ENCODE measurements at regions not wholly inside any gene's neighbourhood (a gene's known extent, or its start where the extent isn't known, plus 50 kb on each side); places are given as distances from the start of the nearest gene placed in this dataset.

GRCh38 chrX:150238632-150239382 is 124.3 kb upstream of the MAMLD1 start:
- H3K4me3 ChIP-seq (ENCODE audit: low read depth in 1 of 2, low read length in 1 of 2), result no peak overlapping the region
- no peak for TF ChIP-seq CTCF (IDR thresholded peaks at IDR 0.05)
- H3K9me3 ChIP-seq, result no peaks in the 10 kb centered on the region
- no peaks in the 10 kb centered on the region for H3K36me3 ChIP-seq
- no peaks in the 10 kb centered on the region for H3K4me1 ChIP-seq (ENCODE audit: control insufficient read depth in 1 of 2, insufficient read depth in 1 of 2, low read depth in 1 of 2, low read length in 1 of 2)
- no peaks in the 10 kb centered on the region for H3K27me3 ChIP-seq
- H3K27ac ChIP-seq, result no peak overlapping the region

GRCh38 chrX:150239946-150240642 is 123.0 kb upstream of the MAMLD1 start:
- Histone ChIP-seq H3K27me3 (no peaks in the 10 kb centered on the region), H3K27ac (no peak overlapping the region), H3K4me3 (ENCODE audit: low read depth in 1 of 2, low read length in 1 of 2) (no peak overlapping the region), H3K9me3 (no peaks in the 10 kb centered on the region), H3K4me1 (ENCODE audit: control insufficient read depth in 1 of 2, insufficient read depth in 1 of 2, low read depth in 1 of 2, low read length in 1 of 2) (no peaks in the 10 kb centered on the region), H3K36me3 (no peaks in the 10 kb centered on the region)
- TF ChIP-seq CTCF (IDR thresholded peaks at IDR 0.05), result no peak

GRCh38 chrX:150240643-150240970 is 122.5 kb upstream of the MAMLD1 start:
- no peak overlapping the region for H3K27ac ChIP-seq
- no peaks in the 10 kb centered on the region for H3K27me3 ChIP-seq
- H3K9me3 ChIP-seq, result no peaks in the 10 kb centered on the region
- H3K36me3 ChIP-seq, result no peaks in the 10 kb centered on the region
- H3K4me3 ChIP-seq (ENCODE audit: low read depth in 1 of 2, low read length in 1 of 2), result no peak overlapping the region
- TF ChIP-seq CTCF (IDR thresholded peaks at IDR 0.05), result no peak
- H3K4me1 ChIP-seq (ENCODE audit: control insufficient read depth in 1 of 2, insufficient read depth in 1 of 2, low read depth in 1 of 2, low read length in 1 of 2), result no peaks in the 10 kb centered on the region

- Histone ChIP-seq H3K27me3 (no peaks in the 10 kb centered on the region), H3K9me3 (no peaks in the 10 kb centered on the region)
Measured at GRCh38 chrX:150253959-150254620, 109.0 kb upstream of the MAMLD1 start.

GRCh38 chrX:150254909-150255308 is 108.2 kb upstream of the MAMLD1 start:
- Histone ChIP-seq H3K27me3 (no peaks in the 10 kb centered on the region), H3K36me3 (no peaks in the 10 kb centered on the region), H3K27ac (no peak overlapping the region), H3K4me1 (ENCODE audit: control insufficient read depth in 1 of 2, insufficient read depth in 1 of 2, low read depth in 1 of 2, low read length in 1 of 2) (no peaks in the 10 kb centered on the region), H3K9me3 (no peaks in the 10 kb centered on the region), H3K4me3 (ENCODE audit: low read depth in 1 of 2, low read length in 1 of 2) (no peak overlapping the region)
- TF ChIP-seq CTCF (IDR thresholded peaks at IDR 0.05), result no peak

More at GRCh38 chrX:150253959-150254620, 109.0 kb upstream of the MAMLD1 start:
- Histone ChIP-seq H3K4me1 (ENCODE audit: control insufficient read depth in 1 of 2, insufficient read depth in 1 of 2, low read depth in 1 of 2, low read length in 1 of 2) (no peaks in the 10 kb centered on the region), H3K27ac (no peak overlapping the region), H3K4me3 (ENCODE audit: low read depth in 1 of 2, low read length in 1 of 2) (no peak overlapping the region), H3K36me3 (no peaks in the 10 kb centered on the region)
- no peak for TF ChIP-seq CTCF (IDR thresholded peaks at IDR 0.05)

Data from neutrophil (primary cell).